ENCODE measurements at regions not wholly inside any gene's neighbourhood (a gene's known extent, or its start where the extent isn't known, plus 50 kb on each side); places are given as distances from the start of the nearest gene placed in this dataset.

GRCh38 chr10:36073796-36074345 is 431.8 kb upstream of the FZD8 start:
- no peaks in the 10 kb centered on the region for H3K4me1 Mint-ChIP-seq (ENCODE audit: unreplicated experiment)
- no peaks in the 10 kb centered on the region for H3K9me3 Mint-ChIP-seq (ENCODE audit: unreplicated experiment)
- no peak overlapping the region for H3K27ac Mint-ChIP-seq (ENCODE audit: unreplicated experiment)
- no peak overlapping the region for H3K4me3 Mint-ChIP-seq (ENCODE audit: unreplicated experiment)
- no peak for DNase-seq (ENCODE audit: low spot score)
- no peaks in the 10 kb centered on the region for H3K36me3 Mint-ChIP-seq (ENCODE audit: low read depth, unreplicated experiment)
- H3K27me3 Mint-ChIP-seq (ENCODE audit: unreplicated experiment), result peaks cover 1% of the 10 kb centered on the region
- no peak for TF ChIP-seq CTCF (IDR thresholded peaks at IDR 0.05; ENCODE audit: unreplicated experiment)

GRCh38 chr10:36068542-36068941 is 426.4 kb upstream of the FZD8 start:
- Mint-ChIP-seq H3K9me3 (ENCODE audit: unreplicated experiment) (peaks cover 4% of the 10 kb centered on the region), H3K27ac (ENCODE audit: unreplicated experiment) (no peak overlapping the region), H3K36me3 (ENCODE audit: low read depth, unreplicated experiment) (peaks cover 6% of the 10 kb centered on the region), H3K4me1 (ENCODE audit: unreplicated experiment) (no peaks in the 10 kb centered on the region), H3K27me3 (ENCODE audit: unreplicated experiment) (peaks cover 5% of the 10 kb centered on the region), H3K4me3 (ENCODE audit: unreplicated experiment) (no peak overlapping the region)
- no peak for TF ChIP-seq CTCF (IDR thresholded peaks at IDR 0.05; ENCODE audit: unreplicated experiment)
- DNase-seq (ENCODE audit: low spot score), result no peak

GRCh38 chr10:36067748-36068147 is 425.7 kb upstream of the FZD8 start:
- H3K9me3 Mint-ChIP-seq (ENCODE audit: unreplicated experiment), result peaks cover 4% of the 10 kb centered on the region
- peaks cover 5% of the 10 kb centered on the region for H3K27me3 Mint-ChIP-seq (ENCODE audit: unreplicated experiment)
- peaks cover 6% of the 10 kb centered on the region for H3K36me3 Mint-ChIP-seq (ENCODE audit: low read depth, unreplicated experiment)
- H3K4me1 Mint-ChIP-seq (ENCODE audit: unreplicated experiment), result no peaks in the 10 kb centered on the region
- DNase-seq (ENCODE audit: low spot score), result no peak
- no peak overlapping the region for H3K27ac Mint-ChIP-seq (ENCODE audit: unreplicated experiment)
- H3K4me3 Mint-ChIP-seq (ENCODE audit: unreplicated experiment), result no peak overlapping the region
- no peak for TF ChIP-seq CTCF (IDR thresholded peaks at IDR 0.05; ENCODE audit: unreplicated experiment)

- no peak for TF ChIP-seq CTCF (IDR thresholded peaks at IDR 0.05; ENCODE audit: unreplicated experiment)
- H3K27me3 Mint-ChIP-seq (ENCODE audit: unreplicated experiment), result peaks cover 5% of the 10 kb centered on the region
Observed at GRCh38 chr10:36066850-36067249, 424.8 kb upstream of the FZD8 start.

GRCh38 chr10:36066102-36066501 is 424.0 kb upstream of the FZD8 start:
- DNase-seq (ENCODE audit: low spot score), result no peak
- H3K9me3 Mint-ChIP-seq (ENCODE audit: unreplicated experiment), result peaks cover 4% of the 10 kb centered on the region
- H3K4me1 Mint-ChIP-seq (ENCODE audit: unreplicated experiment), result no peaks in the 10 kb centered on the region
- TF ChIP-seq CTCF (IDR thresholded peaks at IDR 0.05; ENCODE audit: unreplicated experiment), result no peak
- H3K4me3 Mint-ChIP-seq (ENCODE audit: unreplicated experiment), result no peak overlapping the region
- H3K27ac Mint-ChIP-seq (ENCODE audit: unreplicated experiment), result no peak overlapping the region
- peaks cover 6% of the 10 kb centered on the region for H3K36me3 Mint-ChIP-seq (ENCODE audit: low read depth, unreplicated experiment)
- H3K27me3 Mint-ChIP-seq (ENCODE audit: unreplicated experiment), result peaks cover 5% of the 10 kb centered on the region

More at GRCh38 chr10:36066850-36067249, 424.8 kb upstream of the FZD8 start:
- Mint-ChIP-seq H3K27ac (ENCODE audit: unreplicated experiment) (no peak overlapping the region), H3K4me1 (ENCODE audit: unreplicated experiment) (no peaks in the 10 kb centered on the region), H3K4me3 (ENCODE audit: unreplicated experiment) (no peak overlapping the region), H3K36me3 (ENCODE audit: low read depth, unreplicated experiment) (peaks cover 6% of the 10 kb centered on the region), H3K9me3 (ENCODE audit: unreplicated experiment) (peaks cover 4% of the 10 kb centered on the region)
- DNase-seq (ENCODE audit: low spot score), result no peak

All from endothelial cell (in vitro differentiated cells).